ENCODE measurements at regions not wholly inside any gene's neighbourhood (a gene's known extent, or its start where the extent isn't known, plus 50 kb on each side); places are given as distances from the start of the nearest gene placed in this dataset.
A peak's percentile ranks its signal among the peaks of the same experiment; 100 is the strongest.

GRCh38 chr2:64283641-64284361 is 139.6 kb upstream of the PELI1 start:
- DNase-seq (ENCODE audit: low spot score) = peak; percentile 42

- no peak for DNase-seq (ENCODE audit: low spot score)
These were observed 140.5 kb upstream of the PELI1 start for GRCh38 chr2:64284751-64285150.

- DNase-seq (ENCODE audit: low spot score) = no peak
These were observed 143.1 kb upstream of the PELI1 start for GRCh38 chr2:64287202-64287740.

GRCh38 chr2:64288321-64289193 is 144.3 kb upstream of the PELI1 start:
- no peak for DNase-seq (ENCODE audit: low spot score)

GRCh38 chr2:64289251-64289650 is 145.0 kb upstream of the PELI1 start:
- no peak for DNase-seq (ENCODE audit: low spot score)

GRCh38 chr2:64289737-64290136 is 145.5 kb upstream of the PELI1 start:
- no peak for DNase-seq (ENCODE audit: low spot score)

- peak; percentile 87 for DNase-seq (ENCODE audit: low spot score)
These were observed 147.0 kb upstream of the PELI1 start for GRCh38 chr2:64291181-64291580.

- DNase-seq (ENCODE audit: low spot score) = no peak
These were observed 151.3 kb upstream of the PELI1 start for GRCh38 chr2:64295326-64296139.

- no peak for DNase-seq (ENCODE audit: low spot score)
These were observed 151.9 kb upstream of the PELI1 start for GRCh38 chr2:64296140-64296480.

- no peak for DNase-seq (ENCODE audit: low spot score)
These were observed 152.6 kb upstream of the PELI1 start for GRCh38 chr2:64296695-64297346.

- DNase-seq (ENCODE audit: low spot score) = no peak
These were observed 153.9 kb upstream of the PELI1 start for GRCh38 chr2:64298161-64298560.

GRCh38 chr2:64300066-64300465 is 153.9 kb upstream of the LGALSL start:
- DNase-seq (ENCODE audit: low spot score) = no peak

GRCh38 chr2:64303250-64303649 is 150.7 kb upstream of the LGALSL start:
- no peak for DNase-seq (ENCODE audit: low spot score)

- no peak for DNase-seq (ENCODE audit: low spot score)
These were observed 146.5 kb upstream of the LGALSL start for GRCh38 chr2:64307421-64307820.

- DNase-seq (ENCODE audit: low spot score) = no peak
These were observed 142.6 kb upstream of the LGALSL start for GRCh38 chr2:64311191-64311910.

- DNase-seq (ENCODE audit: low spot score) = peak; percentile 79
These were observed 141.9 kb upstream of the LGALSL start for GRCh38 chr2:64311948-64312621.

- no peak for DNase-seq (ENCODE audit: low spot score)
These were observed 141.2 kb upstream of the LGALSL start for GRCh38 chr2:64312622-64313397.

- DNase-seq (ENCODE audit: low spot score) = no peak
These were observed 140.6 kb upstream of the LGALSL start for GRCh38 chr2:64313398-64313723.

- DNase-seq (ENCODE audit: low spot score) = no peak
These were observed 138.5 kb upstream of the LGALSL start for GRCh38 chr2:64315291-64315960.
